MM.1S (cell line): ENCODE measurements at regions not wholly inside any gene's neighbourhood (a gene's known extent, or its start where the extent isn't known, plus 50 kb on each side); places are given as distances from the start of the nearest gene placed in this dataset.

ENCODE experiments used
- EZH2 ChIP-seq: fragments of 300-600 bp; sonication (generic); optimal IDR thresholded peaks from 2 replicates; pipeline ENCODE3; 2017; ENCODE audit warnings: low read depth, mild to moderate bottlenecking, antibody characterized with exemption, low read length, mixed read lengths
- EZH2phosphoT487 ChIP-seq: fragments of 300-600 bp; sonication (generic); IDR thresholded peaks from 2 replicates; pipeline ENCODE4 v1.6.1; 2018; ENCODE audit warnings: antibody characterized with exemption, low read length
- TF ChIP-seq, protein P1 (sequence below): fragments of 300-600 bp; sonication (generic); IDR thresholded peaks from 2 replicates; pipeline ENCODE4 v1.5.1; 2016; ENCODE audit warnings: antibody characterized with exemption, low read length, mixed read lengths

DNA sequence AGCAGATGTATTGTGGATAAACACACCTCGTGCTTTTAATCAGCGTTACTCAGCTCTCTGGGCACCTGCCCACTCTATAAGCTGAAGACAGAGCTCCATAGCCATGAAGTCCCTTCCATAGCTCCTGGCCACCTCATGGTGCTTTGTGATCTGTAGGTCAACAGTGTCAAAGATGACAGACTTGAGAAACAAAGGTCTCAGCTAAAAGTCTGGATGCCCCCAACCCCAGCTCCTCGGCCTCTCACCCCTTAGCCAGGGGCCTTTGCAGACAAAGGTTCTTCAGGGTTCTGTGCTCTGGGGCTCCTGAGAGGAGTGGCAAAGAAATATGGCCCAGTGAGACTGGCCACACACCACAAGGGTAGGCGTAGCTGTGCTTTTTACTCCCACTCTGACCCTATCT, 168.6 kb downstream of the KLF13 start:
- TF ChIP-seq, protein P1, sequence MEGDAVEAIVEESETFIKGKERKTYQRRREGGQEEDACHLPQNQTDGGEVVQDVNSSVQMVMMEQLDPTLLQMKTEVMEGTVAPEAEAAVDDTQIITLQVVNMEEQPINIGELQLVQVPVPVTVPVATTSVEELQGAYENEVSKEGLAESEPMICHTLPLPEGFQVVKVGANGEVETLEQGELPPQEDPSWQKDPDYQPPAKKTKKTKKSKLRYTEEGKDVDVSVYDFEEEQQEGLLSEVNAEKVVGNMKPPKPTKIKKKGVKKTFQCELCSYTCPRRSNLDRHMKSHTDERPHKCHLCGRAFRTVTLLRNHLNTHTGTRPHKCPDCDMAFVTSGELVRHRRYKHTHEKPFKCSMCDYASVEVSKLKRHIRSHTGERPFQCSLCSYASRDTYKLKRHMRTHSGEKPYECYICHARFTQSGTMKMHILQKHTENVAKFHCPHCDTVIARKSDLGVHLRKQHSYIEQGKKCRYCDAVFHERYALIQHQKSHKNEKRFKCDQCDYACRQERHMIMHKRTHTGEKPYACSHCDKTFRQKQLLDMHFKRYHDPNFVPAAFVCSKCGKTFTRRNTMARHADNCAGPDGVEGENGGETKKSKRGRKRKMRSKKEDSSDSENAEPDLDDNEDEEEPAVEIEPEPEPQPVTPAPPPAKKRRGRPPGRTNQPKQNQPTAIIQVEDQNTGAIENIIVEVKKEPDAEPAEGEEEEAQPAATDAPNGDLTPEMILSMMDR = no peak
- TF ChIP-seq EZH2 (no peak), EZH2phosphoT487 (no peak)
